ENCODE measurements at regions not wholly inside any gene's neighbourhood (a gene's known extent, or its start where the extent isn't known, plus 50 kb on each side); places are given as distances from the start of the nearest gene placed in this dataset.
A peak's percentile ranks its signal among the peaks of the same experiment; 100 is the strongest.

DNA sequence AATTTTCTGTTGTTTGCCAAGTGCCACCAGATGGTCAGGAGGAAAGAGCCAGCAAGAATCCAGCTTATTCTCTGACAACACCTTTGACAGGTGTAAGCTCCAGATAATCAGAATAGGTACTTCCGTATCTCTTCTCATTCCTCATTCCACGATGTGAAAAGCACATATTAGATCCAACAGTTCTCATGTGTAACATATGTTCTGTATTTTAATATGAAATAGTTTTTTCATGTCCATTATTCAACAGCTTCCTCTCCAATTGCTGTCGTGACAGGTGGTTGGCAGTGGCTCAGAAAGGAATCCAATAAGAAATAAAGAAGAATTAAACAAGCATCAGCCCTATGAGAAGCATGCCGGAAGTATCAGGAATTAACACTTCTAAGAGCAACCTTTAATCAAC lies 1624.7 kb downstream of the MRPL39 start:
- no CpG with 5 or more reads among the region's 4 CpGs for WGBS (ENCODE audit: extremely low coverage, insufficient coverage, low lambda C conversion rate)
- H3K4me3 ChIP-seq (ENCODE audit: low read length), result no peak overlapping the region
- H3K18ac ChIP-seq (ENCODE audit: low read length), result no peak overlapping the region
- no peak overlapping the region for H4K5ac ChIP-seq (ENCODE audit: low read length)
- no peak overlapping the region for H3K23ac ChIP-seq (ENCODE audit: low read length)
- H2BK5ac ChIP-seq (ENCODE audit: low read length), result no peak overlapping the region
- H3K9ac ChIP-seq (ENCODE audit: low read length), result no peak overlapping the region
- no peak overlapping the region for H3K4ac ChIP-seq (ENCODE audit: low read depth, low read length)
- no peaks in the 10 kb centered on the region for H3K79me2 ChIP-seq (ENCODE audit: control insufficient read depth, insufficient read depth, low read length)
- H2BK15ac ChIP-seq (replicated peaks; ENCODE audit: low read depth), result no peak overlapping the region
- no peak overlapping the region for H2AK5ac ChIP-seq (ENCODE audit: low read length)
- no peaks in the 10 kb centered on the region for H3K27me3 ChIP-seq (ENCODE audit: insufficient read depth, low read length, poor library complexity)
- DNase-seq, result no peak
- H3K79me1 ChIP-seq (ENCODE audit: low read length), result no peaks in the 10 kb centered on the region
- no peaks in the 10 kb centered on the region for H3K36me3 ChIP-seq (ENCODE audit: control insufficient read depth, insufficient read depth, low read length)
- no peak overlapping the region for H3K4me2 ChIP-seq (ENCODE audit: low read length)
- no peaks in the 10 kb centered on the region for H3K4me1 ChIP-seq (ENCODE audit: control insufficient read depth, low read depth, low read length)
- no peak overlapping the region for H4K8ac ChIP-seq (ENCODE audit: low read depth, low read length)
- no peak overlapping the region for H2BK120ac ChIP-seq (ENCODE audit: low read depth, low read length)
- H3K27ac ChIP-seq (ENCODE audit: low read depth, low read length), result no peak overlapping the region
- H3K56ac ChIP-seq (ENCODE audit: low read length), result no peak overlapping the region

DNA sequence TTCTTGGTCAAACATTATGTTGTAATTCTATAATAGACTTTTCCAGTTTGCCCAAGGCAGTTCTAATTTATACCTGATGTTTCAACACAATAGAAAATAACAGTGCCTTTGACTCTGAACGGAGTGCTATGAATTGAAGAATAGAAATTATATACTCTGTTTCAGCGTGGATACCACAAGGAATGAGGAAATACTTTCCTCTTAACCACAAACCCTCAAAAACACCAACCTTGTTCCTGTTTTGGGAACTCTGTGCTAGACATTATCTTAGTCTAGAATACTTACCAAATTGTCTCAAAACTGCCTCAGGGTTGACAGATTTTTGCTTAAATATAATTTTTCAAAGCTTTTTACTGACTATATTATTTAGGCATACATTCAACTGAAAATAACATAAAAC lies 1629.3 kb downstream of the MRPL39 start:
- DNase-seq, result no peak
- Histone ChIP-seq H3K23ac (ENCODE audit: low read length) (no peak overlapping the region), H3K79me2 (ENCODE audit: control insufficient read depth, insufficient read depth, low read length) (no peaks in the 10 kb centered on the region), H3K4me3 (ENCODE audit: low read length) (no peak overlapping the region), H2BK120ac (ENCODE audit: low read depth, low read length) (no peak overlapping the region), H3K56ac (ENCODE audit: low read length) (no peak overlapping the region), H2BK15ac (replicated peaks; ENCODE audit: low read depth) (no peak overlapping the region), H2BK5ac (ENCODE audit: low read length) (no peak overlapping the region), H4K5ac (ENCODE audit: low read length) (no peak overlapping the region), H3K4me1 (ENCODE audit: control insufficient read depth, low read depth, low read length) (no peaks in the 10 kb centered on the region), H3K4ac (ENCODE audit: low read depth, low read length) (no peak overlapping the region), H3K79me1 (ENCODE audit: low read length) (no peaks in the 10 kb centered on the region), H3K4me2 (ENCODE audit: low read length) (no peak overlapping the region), H3K18ac (ENCODE audit: low read length) (no peak overlapping the region), H3K27ac (ENCODE audit: low read depth, low read length) (no peak overlapping the region), H2AK5ac (ENCODE audit: low read length) (no peak overlapping the region), H3K9ac (ENCODE audit: low read length) (no peak overlapping the region), H3K36me3 (ENCODE audit: control insufficient read depth, insufficient read depth, low read length) (no peaks in the 10 kb centered on the region), H4K8ac (ENCODE audit: low read depth, low read length) (no peak overlapping the region), H3K27me3 (ENCODE audit: insufficient read depth, low read length, poor library complexity) (no peaks in the 10 kb centered on the region)
- WGBS (ENCODE audit: extremely low coverage, insufficient coverage, low lambda C conversion rate), result no CpG with 5 or more reads among the region's 2 CpGs

DNA sequence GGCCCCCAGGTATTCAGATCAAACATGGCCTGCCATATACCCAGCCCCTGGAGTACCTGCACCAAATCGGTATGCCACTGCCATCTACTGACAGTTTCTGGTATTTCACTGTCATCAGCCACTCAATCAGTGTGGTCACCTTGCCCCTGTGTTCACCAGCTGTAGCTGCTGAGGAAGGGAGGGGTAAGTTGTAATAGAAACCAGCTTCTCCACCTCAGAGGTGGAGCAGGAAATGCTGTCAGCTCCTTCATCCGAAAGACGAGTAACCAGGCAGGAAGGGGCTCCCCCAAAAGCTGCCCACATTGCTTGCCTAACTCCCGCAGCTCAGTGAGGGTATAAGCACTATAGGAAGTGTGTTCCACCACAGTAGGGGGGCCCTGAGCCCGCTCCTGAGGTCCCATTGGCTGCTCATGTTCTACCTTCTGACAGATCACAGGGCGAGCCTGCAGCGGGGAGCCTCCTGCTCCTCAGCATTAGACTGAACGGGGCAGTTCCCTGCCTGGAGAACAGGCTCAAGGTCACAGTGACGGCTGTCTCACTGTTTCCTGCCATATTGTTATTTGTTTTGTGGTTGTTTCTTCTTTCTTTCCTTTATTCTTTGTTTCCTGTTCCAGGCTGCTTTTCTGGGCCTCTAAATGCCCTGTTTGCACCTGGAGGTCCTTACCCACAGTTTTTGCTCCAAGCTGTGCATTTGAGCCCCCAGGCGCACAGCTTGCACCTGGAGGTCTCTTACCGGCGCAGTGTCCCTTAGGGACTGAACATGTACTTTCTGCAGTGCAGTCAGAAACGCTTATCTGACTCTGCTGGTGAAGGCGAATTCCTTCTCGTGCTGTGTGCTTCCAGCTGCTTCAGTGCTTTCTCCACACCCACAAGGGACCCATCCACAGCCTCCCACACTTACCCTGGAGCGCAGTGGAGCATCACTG lies 1638.3 kb downstream of the MRPL39 start:
- H3K27ac ChIP-seq (ENCODE audit: low read depth, low read length), result no peak overlapping the region
- no peak overlapping the region for H3K4me2 ChIP-seq (ENCODE audit: low read length)
- H2BK120ac ChIP-seq (ENCODE audit: low read depth, low read length), result no peak overlapping the region
- H2BK5ac ChIP-seq (ENCODE audit: low read length), result no peak overlapping the region
- DNase-seq, result peak; percentile 89
- H4K5ac ChIP-seq (ENCODE audit: low read length), result no peak overlapping the region
- H3K27me3 ChIP-seq (ENCODE audit: insufficient read depth, low read length, poor library complexity), result no peaks in the 10 kb centered on the region
- H3K4ac ChIP-seq (ENCODE audit: low read depth, low read length), result no peak overlapping the region
- H2BK15ac ChIP-seq (replicated peaks; ENCODE audit: low read depth), result no peak overlapping the region
- no peak overlapping the region for H4K8ac ChIP-seq (ENCODE audit: low read depth, low read length)
- H3K36me3 ChIP-seq (ENCODE audit: control insufficient read depth, insufficient read depth, low read length), result no peaks in the 10 kb centered on the region
- no peak overlapping the region for H3K23ac ChIP-seq (ENCODE audit: low read length)
- H3K4me3 ChIP-seq (ENCODE audit: low read length), result no peak overlapping the region
- no peak overlapping the region for H3K9ac ChIP-seq (ENCODE audit: low read length)
- H3K4me1 ChIP-seq (ENCODE audit: control insufficient read depth, low read depth, low read length), result no peaks in the 10 kb centered on the region
- no CpG with 5 or more reads among the region's 16 CpGs for WGBS (ENCODE audit: extremely low coverage, insufficient coverage, low lambda C conversion rate)
- no peaks in the 10 kb centered on the region for H3K79me2 ChIP-seq (ENCODE audit: control insufficient read depth, insufficient read depth, low read length)
- H3K79me1 ChIP-seq (ENCODE audit: low read length), result no peaks in the 10 kb centered on the region
- H2AK5ac ChIP-seq (ENCODE audit: low read length), result no peak overlapping the region
- H3K56ac ChIP-seq (ENCODE audit: low read length), result no peak overlapping the region
- H3K18ac ChIP-seq (ENCODE audit: low read length), result no peak overlapping the region

DNA sequence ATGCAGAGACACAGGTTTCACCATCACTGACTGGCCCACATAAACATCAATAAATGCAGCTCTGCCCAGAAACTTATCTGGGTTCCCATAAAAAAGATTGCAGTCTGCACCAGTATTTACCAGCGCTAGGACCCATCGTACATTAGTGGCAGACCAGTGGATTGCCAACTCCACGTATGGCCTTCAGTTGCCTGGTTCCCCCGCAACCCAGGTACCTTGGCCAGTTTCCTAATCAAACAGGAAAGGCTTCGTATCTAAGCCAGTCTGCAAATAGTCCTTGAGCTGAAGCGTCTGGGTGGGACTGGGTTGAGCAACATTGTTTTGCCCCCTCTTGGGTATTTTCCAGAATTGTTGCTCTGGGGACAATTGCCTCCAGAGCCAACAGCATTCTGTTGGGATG lies 1639.3 kb downstream of the MRPL39 start:
- Histone ChIP-seq H3K27me3 (ENCODE audit: insufficient read depth, low read length, poor library complexity) (no peaks in the 10 kb centered on the region), H3K9ac (ENCODE audit: low read length) (no peak overlapping the region), H3K4me3 (ENCODE audit: low read length) (no peak overlapping the region)

DNA sequence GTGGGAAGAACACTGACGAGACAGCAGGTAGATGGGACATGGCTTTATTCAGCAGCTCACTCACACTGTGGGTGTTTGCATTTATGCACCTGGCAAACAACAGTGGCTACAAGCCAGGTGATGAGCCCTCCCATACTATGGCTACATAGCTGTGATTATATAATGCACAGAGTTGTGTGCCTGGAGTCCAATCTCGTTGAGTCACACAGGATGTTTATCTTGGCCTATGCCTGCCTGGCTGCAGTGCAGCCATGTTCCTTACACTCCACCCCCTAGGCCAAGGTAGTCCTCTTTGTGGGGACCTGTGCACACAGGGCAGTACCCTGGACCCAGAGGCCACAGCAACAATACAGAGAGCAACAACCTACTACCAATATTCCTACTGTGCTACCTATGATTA lies 1643.8 kb downstream of the MRPL39 start:
- no peaks in the 10 kb centered on the region for H3K4me1 ChIP-seq (ENCODE audit: control insufficient read depth, low read depth, low read length)
- no peak overlapping the region for H3K4ac ChIP-seq (ENCODE audit: low read depth, low read length)
- no peaks in the 10 kb centered on the region for H3K27me3 ChIP-seq (ENCODE audit: insufficient read depth, low read length, poor library complexity)
- H2BK120ac ChIP-seq (ENCODE audit: low read depth, low read length), result no peak overlapping the region
- H3K36me3 ChIP-seq (ENCODE audit: control insufficient read depth, insufficient read depth, low read length), result no peaks in the 10 kb centered on the region
- no peak overlapping the region for H4K5ac ChIP-seq (ENCODE audit: low read length)
- no peaks in the 10 kb centered on the region for H3K79me1 ChIP-seq (ENCODE audit: low read length)
- no peak overlapping the region for H3K9ac ChIP-seq (ENCODE audit: low read length)
- no peak overlapping the region for H3K56ac ChIP-seq (ENCODE audit: low read length)
- WGBS (ENCODE audit: extremely low coverage, insufficient coverage, low lambda C conversion rate), result no CpG with 5 or more reads among the region's 2 CpGs
- no peaks in the 10 kb centered on the region for H3K79me2 ChIP-seq (ENCODE audit: control insufficient read depth, insufficient read depth, low read length)
- no peak for DNase-seq
- H3K4me3 ChIP-seq (ENCODE audit: low read length), result no peak overlapping the region
- H2BK5ac ChIP-seq (ENCODE audit: low read length), result no peak overlapping the region
- no peak overlapping the region for H4K8ac ChIP-seq (ENCODE audit: low read depth, low read length)
- no peak overlapping the region for H2AK5ac ChIP-seq (ENCODE audit: low read length)
- H3K23ac ChIP-seq (ENCODE audit: low read length), result no peak overlapping the region
- no peak overlapping the region for H3K4me2 ChIP-seq (ENCODE audit: low read length)
- H3K27ac ChIP-seq (ENCODE audit: low read depth, low read length), result no peak overlapping the region
- H3K18ac ChIP-seq (ENCODE audit: low read length), result no peak overlapping the region
- H2BK15ac ChIP-seq (replicated peaks; ENCODE audit: low read depth), result no peak overlapping the region

More for the DNA sequence above, 1639.3 kb downstream of the MRPL39 start:
- H2BK5ac ChIP-seq (ENCODE audit: low read length), result no peak overlapping the region
- no peak overlapping the region for H3K4me2 ChIP-seq (ENCODE audit: low read length)
- no peak overlapping the region for H3K23ac ChIP-seq (ENCODE audit: low read length)
- H2BK120ac ChIP-seq (ENCODE audit: low read depth, low read length), result no peak overlapping the region
- no peak overlapping the region for H3K4ac ChIP-seq (ENCODE audit: low read depth, low read length)
- H3K36me3 ChIP-seq (ENCODE audit: control insufficient read depth, insufficient read depth, low read length), result no peaks in the 10 kb centered on the region
- no peak overlapping the region for H4K8ac ChIP-seq (ENCODE audit: low read depth, low read length)
- WGBS (ENCODE audit: extremely low coverage, insufficient coverage, low lambda C conversion rate), result no CpG with 5 or more reads among the region's 6 CpGs
- no peaks in the 10 kb centered on the region for H3K79me1 ChIP-seq (ENCODE audit: low read length)
- no peak overlapping the region for H3K18ac ChIP-seq (ENCODE audit: low read length)
- DNase-seq, result no peak
- no peaks in the 10 kb centered on the region for H3K4me1 ChIP-seq (ENCODE audit: control insufficient read depth, low read depth, low read length)
- H2BK15ac ChIP-seq (replicated peaks; ENCODE audit: low read depth), result no peak overlapping the region
- H3K56ac ChIP-seq (ENCODE audit: low read length), result no peak overlapping the region
- no peak overlapping the region for H2AK5ac ChIP-seq (ENCODE audit: low read length)
- no peak overlapping the region for H4K5ac ChIP-seq (ENCODE audit: low read length)
- no peak overlapping the region for H3K27ac ChIP-seq (ENCODE audit: low read depth, low read length)
- H3K79me2 ChIP-seq (ENCODE audit: control insufficient read depth, insufficient read depth, low read length), result no peaks in the 10 kb centered on the region

DNA sequence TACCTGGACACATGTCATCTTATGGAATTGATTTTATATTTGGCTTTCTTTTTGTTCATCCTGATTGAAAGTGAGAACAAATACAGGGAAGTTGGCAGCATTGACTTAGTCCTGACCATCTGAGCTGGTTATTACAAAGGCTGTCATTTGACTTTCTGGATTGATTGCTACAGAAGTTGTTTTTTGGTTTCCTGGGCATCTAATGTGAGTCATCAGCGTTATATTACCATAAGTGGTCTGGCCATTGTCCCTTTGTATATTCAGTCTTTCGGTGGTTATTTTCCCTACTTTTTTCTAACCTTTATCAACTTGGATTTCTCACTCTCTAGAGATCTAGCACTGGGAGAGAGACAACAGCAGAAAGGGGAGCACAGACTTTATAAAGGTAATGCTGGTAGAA lies 1646.5 kb downstream of the MRPL39 start:
- Histone ChIP-seq H3K36me3 (ENCODE audit: control insufficient read depth, insufficient read depth, low read length) (no peaks in the 10 kb centered on the region), H3K27me3 (ENCODE audit: insufficient read depth, low read length, poor library complexity) (no peaks in the 10 kb centered on the region), H2AK5ac (ENCODE audit: low read length) (no peak overlapping the region), H3K4me3 (ENCODE audit: low read length) (no peak overlapping the region), H2BK15ac (replicated peaks; ENCODE audit: low read depth) (no peak overlapping the region), H4K8ac (ENCODE audit: low read depth, low read length) (no peak overlapping the region), H3K4me2 (ENCODE audit: low read length) (no peak overlapping the region), H3K23ac (ENCODE audit: low read length) (no peak overlapping the region), H4K5ac (ENCODE audit: low read length) (no peak overlapping the region), H2BK120ac (ENCODE audit: low read depth, low read length) (no peak overlapping the region), H3K9ac (ENCODE audit: low read length) (no peak overlapping the region), H3K79me2 (ENCODE audit: control insufficient read depth, insufficient read depth, low read length) (no peaks in the 10 kb centered on the region), H3K4me1 (ENCODE audit: control insufficient read depth, low read depth, low read length) (no peaks in the 10 kb centered on the region), H3K18ac (ENCODE audit: low read length) (no peak overlapping the region), H3K79me1 (ENCODE audit: low read length) (no peaks in the 10 kb centered on the region), H2BK5ac (ENCODE audit: low read length) (no peak overlapping the region), H3K27ac (ENCODE audit: low read depth, low read length) (no peak overlapping the region), H3K4ac (ENCODE audit: low read depth, low read length) (no peak overlapping the region), H3K56ac (ENCODE audit: low read length) (no peak overlapping the region)
- no CpG with 5 or more reads among the region's 2 CpGs for WGBS (ENCODE audit: extremely low coverage, insufficient coverage, low lambda C conversion rate)
- no peak for DNase-seq
